ENCODE measurements at regions not wholly inside any gene's neighbourhood (a gene's known extent, or its start where the extent isn't known, plus 50 kb on each side); places are given as distances from the start of the nearest gene placed in this dataset.

DNA sequence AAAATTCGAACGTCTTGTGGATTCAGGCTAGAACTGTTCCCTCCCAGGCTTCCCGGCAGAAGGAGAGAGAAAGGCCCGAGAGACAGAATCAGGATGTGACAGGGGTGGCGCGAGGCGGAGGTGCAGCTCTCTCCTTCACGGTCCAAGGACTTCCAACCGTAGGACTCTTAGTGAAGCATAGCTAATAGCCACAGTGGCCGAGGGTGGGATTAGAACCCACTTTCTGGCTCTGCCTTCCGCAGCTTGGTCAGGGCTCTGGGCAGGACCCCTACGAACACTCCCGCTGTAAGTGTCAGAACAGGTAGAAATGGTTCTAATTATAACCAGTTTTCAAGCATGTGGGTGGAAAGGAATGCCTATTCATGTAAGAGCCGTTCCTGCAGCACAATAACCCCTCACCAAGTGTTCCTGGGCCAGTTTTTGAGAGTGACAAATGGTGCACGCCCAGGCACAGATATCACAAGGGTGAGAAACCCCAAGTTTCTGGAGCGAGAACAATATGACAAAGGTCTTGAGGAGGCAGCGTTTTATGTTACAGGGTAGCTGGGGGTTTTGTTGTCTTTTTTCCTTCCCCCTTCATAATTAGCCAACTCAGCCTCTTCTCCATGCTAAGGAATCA is 86.4 kb downstream of the SYF2 start:
- H2AK9ac ChIP-seq (replicated peaks; ENCODE audit: low read depth, low read length, poor library complexity), result no peak overlapping the region
- no peaks in the 10 kb centered on the region for H3K79me1 ChIP-seq (ENCODE audit: low read depth in 1 of 2, low read length in 2 of 2)
- no peak overlapping the region for H2AFZ ChIP-seq (replicated peaks; ENCODE audit: low read length, poor library complexity)
- TF ChIP-seq, protein P1, sequence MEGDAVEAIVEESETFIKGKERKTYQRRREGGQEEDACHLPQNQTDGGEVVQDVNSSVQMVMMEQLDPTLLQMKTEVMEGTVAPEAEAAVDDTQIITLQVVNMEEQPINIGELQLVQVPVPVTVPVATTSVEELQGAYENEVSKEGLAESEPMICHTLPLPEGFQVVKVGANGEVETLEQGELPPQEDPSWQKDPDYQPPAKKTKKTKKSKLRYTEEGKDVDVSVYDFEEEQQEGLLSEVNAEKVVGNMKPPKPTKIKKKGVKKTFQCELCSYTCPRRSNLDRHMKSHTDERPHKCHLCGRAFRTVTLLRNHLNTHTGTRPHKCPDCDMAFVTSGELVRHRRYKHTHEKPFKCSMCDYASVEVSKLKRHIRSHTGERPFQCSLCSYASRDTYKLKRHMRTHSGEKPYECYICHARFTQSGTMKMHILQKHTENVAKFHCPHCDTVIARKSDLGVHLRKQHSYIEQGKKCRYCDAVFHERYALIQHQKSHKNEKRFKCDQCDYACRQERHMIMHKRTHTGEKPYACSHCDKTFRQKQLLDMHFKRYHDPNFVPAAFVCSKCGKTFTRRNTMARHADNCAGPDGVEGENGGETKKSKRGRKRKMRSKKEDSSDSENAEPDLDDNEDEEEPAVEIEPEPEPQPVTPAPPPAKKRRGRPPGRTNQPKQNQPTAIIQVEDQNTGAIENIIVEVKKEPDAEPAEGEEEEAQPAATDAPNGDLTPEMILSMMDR (conservative IDR thresholded peaks at IDR 0.05; ENCODE audit: low read depth, low read length), result no peak
- TF ChIP-seq CHD1 (IDR thresholded peaks at IDR 0.05; ENCODE audit: low read depth, low read length) (no peak), MXI1 (IDR thresholded peaks at IDR 0.05; ENCODE audit: borderline replicate concordance, low read depth, low read length) (no peak), POLR2A (IDR thresholded peaks at IDR 0.05; ENCODE audit: low read depth, low read length) (no peak), MAZ (IDR thresholded peaks at IDR 0.05; ENCODE audit: borderline replicate concordance, low read depth, low read length) (no peak), CEBPB (IDR thresholded peaks at IDR 0.05; ENCODE audit: low read depth, low read length) (no peak), FOS (IDR thresholded peaks at IDR 0.05; ENCODE audit: low read depth, low read length) (no peak), BHLHE40 (IDR thresholded peaks at IDR 0.05; ENCODE audit: low read depth, low read length) (no peak), NFE2L2 (IDR thresholded peaks at IDR 0.05; ENCODE audit: low read depth, low read length) (no peak)
- ATAC-seq (ENCODE audit: low read depth) (no peak), DNase-seq (no peak)
- H3K23ac ChIP-seq (ENCODE audit: low read depth, low read length), result no peak overlapping the region
- no peak overlapping the region for H2BK120ac ChIP-seq (ENCODE audit: low read depth, low read length)
- no TSS peak for BruUV-seq (replicated peaks)
- H3K14ac ChIP-seq (replicated peaks; ENCODE audit: low read depth, low read length), result no peak overlapping the region
- H3K27ac ChIP-seq (ENCODE audit: insufficient read depth, low read length), result no peak overlapping the region
- H2BK5ac ChIP-seq (ENCODE audit: low read depth, low read length, poor library complexity, severe bottlenecking), result no peak overlapping the region
- no peak overlapping the region for H3K9ac ChIP-seq (ENCODE audit: low read depth, low read length)
- no peaks in the 10 kb centered on the region for H3K4me1 ChIP-seq (ENCODE audit: control insufficient read depth, insufficient read depth, low read length)
- H3K4me2 ChIP-seq (ENCODE audit: low read depth, low read length), result no peak overlapping the region
- ChIA-PET CTCF (no interaction called here), POLR2A (ENCODE audit: unreplicated experiment) (no interaction called here)
- no peaks in the 10 kb centered on the region; the same call in 1 of the 2 replicates for H3K9me1 ChIP-seq (ENCODE audit: insufficient read depth, low read length)
- in situ Hi-C loops (cut with MboI; ENCODE audit: low sequenced_read_pairs), result no loop called here
- H3K4ac ChIP-seq (ENCODE audit: low read depth, low read length), result no peak overlapping the region
- H3K56ac ChIP-seq (ENCODE audit: extremely low read depth, insufficient read depth, low read length), result no peak overlapping the region
- no peak overlapping the region for H4K5ac ChIP-seq (ENCODE audit: low read depth, low read length)
- no peaks in the 10 kb centered on the region for H3K9me3 ChIP-seq (ENCODE audit: control insufficient read depth, insufficient read depth, low read length)
- no peak overlapping the region for H3K18ac ChIP-seq (ENCODE audit: low read depth, low read length)
- intact Hi-C loops (cut with micrococcal nuclease), result no loop called here
- peaks cover 60% of the 10 kb centered on the region for H3K27me3 ChIP-seq (ENCODE audit: control insufficient read depth, insufficient read depth, low read length)
- no peak overlapping the region for H2BK20ac ChIP-seq (ENCODE audit: low read depth, low read length)
- H4K91ac ChIP-seq (ENCODE audit: insufficient read depth, low read depth, low read length), result no peak overlapping the region
- 42% methylated on average over 2 of the region's 17 CpGs; no CpG with 5 or more reads in 1 of the 2 experiments for WGBS, 2 experiments (ENCODE audit: extremely low coverage in 2 of 2, insufficient read length in 1 of 2)
- H3K4me3 ChIP-seq (ENCODE audit: insufficient read depth, low read depth, low read length), result no peak overlapping the region
- H2AK5ac ChIP-seq (ENCODE audit: low read depth, low read length), result no peak overlapping the region
- H4K8ac ChIP-seq (ENCODE audit: low read depth in 2 of 2, low read length in 2 of 2), result no peak overlapping the region
- H3K36me3 ChIP-seq (ENCODE audit: control insufficient read depth, insufficient read depth, low read length), result no peaks in the 10 kb centered on the region
- H2BK15ac ChIP-seq (ENCODE audit: low read depth, low read length), result no peak overlapping the region
- H4K20me1 ChIP-seq (ENCODE audit: insufficient read depth, low read length), result no peaks in the 10 kb centered on the region
- dilution Hi-C loops (cut with HindIII; ENCODE audit: low sequenced_read_pairs, unreplicated experiment), result no loop called here

Data from IMR-90 (cell line).